Mucosa of gallbladder (tissue), 1 donor: ENCODE measurements at regions not wholly inside any gene's neighbourhood (a gene's known extent, or its start where the extent isn't known, plus 50 kb on each side); places are given as distances from the start of the nearest gene placed in this dataset.
"Not testable (repeated sequence)": the region's sequence is repeated elsewhere in the genome, so short reads cannot be mapped to it uniquely, and the experiment has no call there.

Source experiments
- DNase-seq: peaks from one replicate; pipeline ENCODE4 v3.0.0-alpha.2; 2020; ENCODE audit warnings: low spot score
- donor health status: DM: no; HTN: no; CAD: no.

DNA sequence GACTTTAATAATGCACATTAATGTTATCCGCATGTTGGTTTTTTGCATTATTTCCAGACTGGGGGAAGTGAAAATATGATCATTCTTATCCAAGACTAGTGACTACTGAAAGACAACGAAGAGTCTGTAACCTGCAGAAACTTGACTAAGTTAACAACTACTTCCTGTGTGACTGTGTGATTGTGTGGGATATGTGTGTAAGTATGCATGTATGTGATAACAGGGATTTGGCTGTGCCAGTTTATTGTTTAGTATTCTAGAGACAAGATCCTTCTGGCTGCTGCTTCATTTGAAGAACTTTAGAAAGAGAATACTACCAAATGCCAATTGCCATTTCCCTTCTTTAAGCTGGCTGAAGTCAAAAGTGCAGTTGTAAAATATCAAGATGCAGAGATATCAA is 375.7 kb upstream of the PRR16 start:
- no peak for DNase-seq

DNA sequence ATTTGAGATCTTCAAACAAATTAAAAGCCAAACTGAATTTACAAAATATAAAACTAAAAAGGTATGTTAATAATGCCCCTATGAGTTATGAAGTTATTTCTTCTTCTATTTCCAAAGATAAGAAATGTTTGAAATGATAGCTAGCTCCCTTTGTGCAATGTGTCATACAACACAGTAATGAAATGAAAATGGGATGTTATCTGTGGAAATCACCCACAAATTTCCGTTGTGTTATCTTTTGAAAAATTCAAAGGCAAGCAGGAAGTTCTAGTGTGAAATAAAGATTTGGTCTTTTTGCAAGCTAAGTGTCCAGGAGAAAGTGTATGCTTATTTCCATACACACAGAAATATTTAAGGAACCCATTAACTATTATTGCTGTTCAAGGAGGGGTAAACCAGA is 375.3 kb upstream of the PRR16 start:
- no peak for DNase-seq

DNA sequence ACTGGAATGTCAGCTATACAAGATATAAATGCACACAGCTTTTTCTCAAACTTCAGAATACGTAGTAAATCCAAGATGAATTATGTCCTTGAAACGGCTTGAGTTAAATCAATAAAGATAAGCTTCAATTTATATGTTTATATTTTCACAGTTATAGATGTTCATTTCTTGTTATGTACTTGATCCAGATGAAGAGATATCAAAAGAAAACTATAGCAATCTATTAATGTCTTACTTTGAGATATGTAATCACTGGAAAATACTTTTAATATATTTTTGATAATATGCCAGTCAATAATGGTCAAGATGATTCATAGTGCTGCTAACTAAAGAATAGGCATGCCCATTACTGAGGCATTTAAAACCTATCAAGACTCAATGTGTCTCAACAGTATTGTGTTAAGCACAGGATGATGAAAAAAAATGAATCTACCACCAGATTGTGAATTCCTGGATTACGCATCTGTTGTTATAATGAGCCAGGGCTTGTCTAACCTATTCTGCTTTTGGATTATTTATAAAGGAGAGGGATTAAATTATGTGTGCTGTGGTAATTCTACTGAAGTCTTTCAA is 372.6 kb upstream of the PRR16 start:
- no peak for DNase-seq

DNA sequence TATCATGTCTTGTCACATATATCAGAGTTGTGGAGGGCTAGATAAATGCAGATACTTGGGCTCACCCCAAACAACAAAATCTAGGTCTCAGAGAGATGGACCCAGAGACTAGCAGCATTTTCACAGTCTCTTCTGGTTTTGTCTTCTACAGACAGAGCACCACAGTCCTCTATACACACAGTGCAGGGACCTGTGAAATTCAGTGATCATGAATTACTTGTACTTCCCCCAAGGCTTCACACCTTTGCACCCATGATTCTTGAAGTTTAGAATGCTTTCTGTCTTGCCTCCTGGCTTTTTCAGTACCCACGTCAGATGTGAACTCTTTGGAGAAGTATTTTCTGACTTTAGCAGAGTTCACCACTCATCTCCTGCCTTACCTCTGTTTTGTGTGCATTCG is 371.5 kb upstream of the PRR16 start:
- no peak for DNase-seq

DNA sequence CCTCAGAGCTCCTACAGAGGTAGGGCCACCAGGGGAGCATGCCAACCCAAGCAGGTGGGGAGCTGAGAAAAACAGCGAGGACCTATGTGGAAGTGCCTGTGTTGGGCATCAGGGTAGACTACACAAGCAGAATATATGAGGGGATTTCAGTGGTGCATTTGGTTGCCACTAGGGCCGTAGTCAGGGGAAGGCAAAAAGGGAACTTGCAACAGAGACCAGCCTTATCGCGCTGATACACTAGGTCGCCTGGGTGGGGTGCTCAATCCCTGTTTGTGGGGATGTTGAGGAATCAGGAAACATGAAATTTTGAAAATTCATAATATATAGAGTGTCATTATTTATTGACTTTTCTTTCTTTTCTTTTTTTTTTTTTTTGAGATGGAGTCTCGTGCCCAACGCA is 370.9 kb upstream of the PRR16 start:
- DNase-seq, result no peak

DNA sequence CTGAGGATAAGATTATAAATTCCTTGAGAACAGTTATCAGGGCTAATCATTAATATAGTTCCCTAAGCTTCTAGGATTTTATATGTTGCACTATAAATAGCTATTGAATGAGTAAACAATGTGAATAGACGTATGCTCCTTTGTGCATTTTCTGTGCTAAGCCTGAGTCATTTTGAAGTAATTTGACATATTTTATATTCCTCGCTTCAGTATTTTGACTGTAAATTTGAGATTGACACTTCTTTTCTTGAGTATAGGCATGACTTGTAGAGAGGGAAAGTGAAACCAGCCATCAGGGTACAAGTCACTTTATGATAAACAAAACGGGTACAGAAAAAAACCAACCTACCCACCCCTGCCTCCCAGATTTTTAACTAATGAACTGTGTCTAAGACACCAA is 367.7 kb upstream of the PRR16 start:
- DNase-seq, result no peak

DNA sequence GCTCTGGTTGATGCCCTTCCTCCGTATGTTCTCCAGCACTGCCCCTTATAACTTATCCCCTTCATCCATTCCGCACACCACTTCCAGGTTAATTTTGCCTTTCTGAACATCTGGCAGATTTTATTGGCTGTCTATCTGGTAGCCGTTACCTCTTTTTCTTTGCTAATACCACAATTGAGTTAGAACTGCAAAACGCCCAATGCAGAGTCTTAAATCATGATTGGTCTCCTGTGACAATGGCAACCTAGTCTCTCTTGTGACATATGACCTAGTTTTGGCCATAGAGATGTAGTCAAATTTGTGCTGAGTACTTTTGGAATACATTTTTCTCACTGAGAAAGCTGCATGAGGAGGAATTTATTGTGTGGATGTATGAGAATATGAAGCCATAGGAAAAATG is 365.7 kb upstream of the PRR16 start:
- DNase-seq, result no peak

DNA sequence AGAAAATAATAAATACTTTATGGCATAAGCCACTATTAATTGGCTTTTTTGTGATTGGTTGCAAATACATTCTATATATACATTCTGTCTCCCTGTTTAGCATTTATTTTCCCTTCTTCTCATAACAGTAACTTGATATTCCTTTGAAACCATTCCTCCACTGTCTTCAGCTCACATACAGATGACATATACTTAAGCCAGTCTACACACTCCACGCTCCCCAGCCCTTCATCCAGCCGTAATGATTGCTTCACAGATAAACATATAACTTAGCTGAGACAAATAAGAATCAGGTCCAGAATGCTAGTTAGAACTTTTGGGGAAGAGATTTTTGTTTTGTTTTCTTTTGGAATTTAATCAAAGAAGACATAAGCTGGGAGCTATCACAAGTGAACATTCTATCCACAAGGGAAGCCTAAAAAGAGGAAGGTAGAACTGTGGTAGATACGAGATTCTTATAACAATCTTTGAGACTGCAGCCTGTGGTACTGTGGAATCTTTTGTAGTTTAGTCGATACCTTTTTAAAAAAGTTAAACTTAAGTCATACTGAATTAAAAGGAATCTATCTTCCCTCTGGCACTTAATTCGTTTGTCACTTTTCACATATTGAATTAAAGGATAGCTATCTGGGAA is 365.1 kb upstream of the PRR16 start:
- no peak for DNase-seq

DNA sequence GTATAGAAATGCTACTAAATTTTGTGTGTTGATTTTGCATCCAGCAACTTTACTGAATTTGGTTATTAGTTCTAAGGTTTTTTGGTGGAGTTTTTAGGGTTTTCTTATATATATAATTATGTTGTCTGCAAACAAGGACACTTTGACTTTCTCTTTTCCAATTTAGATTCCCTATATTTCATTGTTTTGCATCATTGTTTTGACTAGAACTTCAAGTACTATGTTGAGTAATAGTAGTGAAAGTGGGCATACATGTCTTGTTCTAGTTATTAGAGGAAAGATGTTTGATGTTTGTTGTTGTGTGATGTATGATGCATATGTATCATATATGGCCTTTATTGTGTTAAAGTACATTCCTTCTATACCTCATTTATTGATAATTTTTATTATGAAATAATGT is 362.3 kb upstream of the PRR16 start:
- no peak for DNase-seq

DNA sequence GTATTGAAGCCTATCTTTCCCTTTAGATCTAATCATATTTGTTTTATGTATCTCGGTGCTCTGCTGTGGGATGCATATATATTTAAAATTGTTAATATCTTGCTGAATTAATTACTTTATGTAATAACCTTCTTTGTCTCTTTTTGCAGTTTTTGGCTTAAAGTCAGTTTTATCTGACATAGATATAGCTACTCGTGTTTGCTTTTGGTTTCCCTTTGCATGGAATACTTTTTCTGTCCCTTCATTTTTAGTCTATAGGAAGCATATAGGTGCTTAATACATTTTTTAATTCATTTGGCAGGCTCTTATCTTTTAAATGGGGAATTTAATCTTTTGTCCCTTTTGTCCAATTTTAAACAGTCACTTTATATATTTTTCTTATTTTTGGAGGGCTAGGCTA is 360.6 kb upstream of the PRR16 start:
- no peak for DNase-seq

DNA sequence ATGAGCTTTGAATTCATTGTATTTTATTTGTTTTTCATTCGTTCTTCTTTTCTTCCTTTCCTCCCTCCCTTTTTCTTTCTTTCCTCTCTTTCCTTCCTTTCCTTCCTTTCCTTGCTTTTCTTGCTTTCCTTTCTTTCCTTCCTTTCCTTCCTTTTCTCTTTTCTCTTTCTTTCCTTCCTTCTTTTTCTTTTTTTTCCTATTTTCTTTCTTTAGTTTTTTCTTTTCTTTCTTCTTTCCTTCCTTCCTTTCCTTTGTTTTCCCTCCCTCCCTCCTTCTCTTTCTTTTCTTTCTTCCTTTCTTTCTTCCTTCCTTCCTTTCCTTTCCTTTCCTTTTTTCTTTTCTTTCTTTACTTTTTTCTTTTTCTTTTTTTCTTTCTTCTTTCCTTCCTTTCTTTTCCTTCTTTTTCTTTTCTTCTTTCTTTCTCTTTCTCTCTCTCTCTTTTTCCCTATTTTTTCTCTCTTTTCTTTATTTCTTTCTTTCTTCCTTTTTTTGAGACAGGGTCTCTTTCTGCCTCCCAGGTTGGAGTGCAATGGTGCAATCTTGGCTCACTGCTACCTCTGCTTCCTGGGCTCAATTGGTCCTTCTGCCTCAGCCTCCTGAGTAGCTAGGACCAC is 357.1 kb upstream of the PRR16 start:
- no peak for DNase-seq

DNA sequence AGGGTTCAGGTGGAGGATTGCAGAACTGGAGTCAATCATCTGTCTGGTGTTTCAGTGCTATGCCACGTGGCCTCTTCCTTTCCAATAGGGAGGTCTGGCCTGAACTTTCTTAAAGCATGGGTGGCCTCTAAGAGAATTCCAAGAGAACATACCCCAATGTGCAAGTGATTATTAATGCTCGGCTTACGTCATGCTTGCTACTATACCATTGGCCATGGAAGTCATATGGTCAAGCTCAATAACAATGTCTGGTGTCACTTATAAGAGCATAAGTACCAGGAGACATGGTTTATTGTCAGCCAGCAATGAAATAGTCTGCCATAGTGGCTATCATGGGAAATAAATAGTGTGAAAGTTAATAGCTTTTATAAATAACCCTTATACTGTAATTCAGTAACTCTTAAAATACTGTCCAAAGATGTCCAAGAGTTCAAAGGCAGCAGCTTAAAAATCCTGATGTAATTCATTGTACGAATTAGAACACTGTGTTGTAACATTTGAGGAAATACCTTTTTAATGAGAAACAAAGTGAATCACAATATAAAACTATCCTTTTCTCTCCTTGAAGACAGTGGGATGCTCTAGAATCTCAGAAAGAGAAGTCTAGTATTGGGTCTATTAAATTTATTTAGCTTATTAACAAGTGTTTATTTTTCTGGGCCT is 355.4 kb upstream of the PRR16 start:
- no peak for DNase-seq

DNA sequence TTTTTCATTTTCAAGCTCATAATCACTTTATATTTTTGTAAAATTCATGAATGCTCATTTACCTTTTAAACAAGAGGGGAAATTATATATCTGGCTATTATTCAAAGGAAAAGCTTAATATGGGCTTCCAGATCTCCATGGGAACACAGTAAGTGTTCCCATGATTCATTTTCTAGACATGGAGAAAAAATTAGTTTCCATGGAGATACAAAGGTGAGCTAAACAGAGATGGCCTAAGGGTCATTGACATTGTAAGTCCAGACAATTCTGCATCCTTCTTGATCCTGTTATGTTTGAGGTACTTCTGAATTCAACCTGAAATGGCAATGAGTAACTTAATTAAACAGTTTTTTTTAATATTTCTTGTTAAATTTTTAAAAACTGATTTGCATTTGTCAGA is 341.4 kb upstream of the PRR16 start:
- no peak for DNase-seq

DNA sequence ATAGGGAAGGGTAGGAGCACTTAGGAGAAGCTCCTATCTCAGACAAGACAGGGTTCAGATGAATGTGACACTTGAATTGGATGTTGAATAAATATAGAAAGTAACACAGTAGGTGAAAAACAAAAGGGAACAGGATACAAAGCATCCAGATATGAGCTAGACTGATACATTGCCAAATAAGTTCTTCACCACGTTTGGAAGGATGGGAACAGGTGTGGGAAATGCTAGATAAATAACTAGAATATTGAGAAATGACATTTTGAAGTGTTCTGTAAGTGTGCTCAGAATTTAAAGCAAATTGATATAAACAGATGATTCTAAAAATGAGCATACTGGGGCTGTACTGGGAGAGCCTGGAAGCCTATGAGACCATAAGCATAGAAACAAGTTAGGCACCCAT is 340.1 kb upstream of the PRR16 start:
- no peak for DNase-seq

DNA sequence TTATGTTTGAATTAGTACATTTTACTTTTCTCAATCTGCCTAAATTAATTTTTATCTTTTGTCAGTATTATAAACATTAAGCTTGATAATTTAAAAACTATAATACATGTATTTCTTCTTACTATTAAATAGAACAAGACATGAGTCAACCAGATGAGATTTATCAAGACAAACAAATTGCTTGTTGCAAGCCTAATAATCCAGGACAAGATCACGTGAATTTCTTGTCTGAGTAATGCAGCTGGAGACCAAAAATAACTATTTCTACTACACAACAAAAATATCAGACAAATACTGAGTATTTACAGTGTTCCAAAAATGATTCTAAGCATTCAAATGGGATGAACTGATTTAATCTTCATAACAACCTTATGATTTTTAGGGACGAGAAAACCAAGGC is 339.1 kb upstream of the PRR16 start:
- DNase-seq, result no peak

DNA sequence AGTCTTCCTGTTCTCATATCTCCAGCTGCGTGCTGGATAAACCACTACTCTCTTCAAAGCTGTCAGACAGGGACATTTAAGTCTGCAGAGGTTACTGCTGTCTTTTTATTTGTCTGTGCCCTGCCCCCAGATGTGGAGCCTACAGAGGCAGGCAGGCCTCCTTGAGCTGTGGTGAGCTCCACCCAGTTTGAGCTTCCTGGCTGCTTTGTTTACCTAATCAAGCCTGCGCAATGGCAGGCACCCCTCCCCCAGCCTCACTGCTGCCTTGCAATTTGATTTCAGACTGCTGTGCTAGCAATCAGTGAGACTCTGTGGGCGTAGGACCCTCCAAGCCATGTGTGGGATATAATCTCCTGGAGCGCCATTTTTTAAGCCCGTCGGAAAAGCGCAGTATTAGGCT is 331.8 kb upstream of the PRR16 start:
- not testable (repeated sequence) for DNase-seq

DNA sequence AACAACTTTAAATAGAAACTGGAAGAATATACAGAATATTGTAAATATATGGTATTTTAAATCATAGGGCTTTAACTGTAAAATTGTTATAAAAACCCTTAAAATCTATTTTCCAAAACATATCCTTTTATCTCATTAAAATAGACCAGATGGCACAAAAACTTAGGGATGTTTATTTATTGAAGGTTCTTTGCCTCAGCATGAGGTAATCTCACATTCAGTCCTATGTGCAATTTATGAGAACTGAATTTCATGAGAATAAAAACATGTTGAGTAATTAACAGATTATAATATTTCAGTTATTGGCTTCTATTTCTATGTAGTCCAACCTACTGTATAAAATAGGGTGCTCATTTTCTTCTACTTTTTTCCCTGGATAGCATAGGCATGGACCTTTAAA is 329.2 kb upstream of the PRR16 start:
- no peak for DNase-seq

DNA sequence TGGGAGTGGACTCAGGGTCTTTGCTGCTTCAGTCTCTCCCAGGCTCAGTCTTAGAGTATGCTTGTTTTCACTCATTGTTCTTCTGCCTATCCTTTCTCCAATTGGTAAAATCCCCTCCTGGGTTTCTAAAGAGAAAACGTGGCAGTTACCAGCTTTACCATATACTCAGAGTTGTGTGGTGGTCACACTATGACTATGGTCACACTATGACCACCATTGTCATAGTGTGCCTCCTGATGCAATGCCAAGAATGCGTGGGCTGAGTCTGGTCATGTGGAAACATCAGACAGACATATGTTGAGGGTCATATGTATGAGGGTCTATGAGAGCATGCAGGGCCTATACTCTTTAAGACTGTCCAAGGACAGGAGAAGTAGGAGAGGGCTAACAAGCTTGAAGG is 326.5 kb upstream of the PRR16 start:
- DNase-seq, result no peak

DNA sequence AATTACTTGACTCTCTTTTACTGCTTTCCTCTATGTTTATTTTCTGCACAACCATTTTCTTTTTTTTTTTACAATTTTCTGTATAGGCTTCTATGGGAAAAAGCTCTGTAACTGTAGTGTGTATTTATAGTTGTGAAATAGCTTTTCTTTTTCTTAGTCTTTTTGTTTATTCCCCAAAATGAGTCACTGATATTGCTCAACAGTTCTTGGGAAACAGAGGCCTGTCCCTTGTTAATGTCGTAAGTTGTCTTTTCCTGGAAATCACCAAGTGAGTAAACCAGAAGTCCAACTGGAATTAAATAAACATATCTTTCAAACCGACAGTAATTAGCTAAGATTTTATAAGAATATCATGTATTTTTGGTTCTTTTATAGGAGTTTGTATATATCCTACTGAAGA is 325.1 kb upstream of the PRR16 start:
- DNase-seq, result no peak

DNA sequence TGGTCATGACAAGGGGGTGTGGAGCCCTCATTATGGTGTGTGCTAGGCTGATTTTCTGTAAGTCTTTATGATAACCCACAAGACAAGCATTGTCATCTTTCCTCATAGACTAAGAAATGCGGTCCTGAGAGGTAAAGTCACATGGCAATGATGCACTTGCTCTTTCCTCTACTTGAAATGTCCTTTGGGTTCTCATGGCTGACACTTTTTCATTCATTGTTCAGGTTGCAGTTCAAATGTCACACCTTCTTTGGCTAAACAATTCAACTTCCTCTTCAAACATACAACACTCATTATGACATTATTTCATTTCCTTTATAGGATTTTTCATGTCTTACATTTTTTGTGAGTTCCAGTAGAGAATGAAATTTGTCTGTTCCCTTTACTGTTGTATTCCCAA is 323.6 kb upstream of the PRR16 start:
- DNase-seq, result no peak

DNA sequence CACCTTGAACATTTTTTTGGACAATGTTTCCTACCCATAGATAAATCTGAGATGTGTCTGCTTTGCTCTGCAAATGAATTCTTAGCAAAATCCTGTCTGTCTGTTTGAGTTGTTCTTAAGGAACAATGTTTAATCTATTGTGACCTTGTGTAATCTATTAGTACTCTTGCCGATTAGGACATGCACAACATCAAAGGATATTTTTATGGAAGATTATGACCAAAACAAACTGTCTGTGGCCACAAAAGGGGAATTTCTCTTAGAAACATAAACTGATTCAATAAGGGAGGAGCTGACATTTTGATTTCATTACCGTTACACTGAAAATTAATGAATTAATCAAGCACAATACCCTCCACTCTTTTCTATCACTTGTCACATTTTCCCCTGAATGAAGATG is 323.0 kb upstream of the PRR16 start:
- DNase-seq, result no peak

DNA sequence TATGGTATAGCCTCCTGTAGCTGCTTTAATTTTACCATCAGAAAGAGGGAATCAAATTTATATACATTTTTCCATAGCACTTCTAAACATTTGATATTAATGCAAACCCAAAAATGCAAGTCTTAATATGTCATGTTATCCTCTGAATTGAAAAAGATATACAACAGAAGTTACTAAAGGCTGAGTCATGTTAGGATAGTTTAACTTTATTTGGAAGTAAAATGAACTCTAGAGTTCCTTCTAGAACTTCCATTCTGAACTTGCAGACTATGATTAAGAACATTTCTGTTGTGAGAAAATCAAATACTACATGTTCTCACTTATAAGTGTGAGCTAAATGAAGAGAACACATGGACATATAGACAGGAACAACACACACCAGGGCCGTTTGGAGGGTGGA is 317.3 kb upstream of the PRR16 start:
- no peak for DNase-seq

DNA sequence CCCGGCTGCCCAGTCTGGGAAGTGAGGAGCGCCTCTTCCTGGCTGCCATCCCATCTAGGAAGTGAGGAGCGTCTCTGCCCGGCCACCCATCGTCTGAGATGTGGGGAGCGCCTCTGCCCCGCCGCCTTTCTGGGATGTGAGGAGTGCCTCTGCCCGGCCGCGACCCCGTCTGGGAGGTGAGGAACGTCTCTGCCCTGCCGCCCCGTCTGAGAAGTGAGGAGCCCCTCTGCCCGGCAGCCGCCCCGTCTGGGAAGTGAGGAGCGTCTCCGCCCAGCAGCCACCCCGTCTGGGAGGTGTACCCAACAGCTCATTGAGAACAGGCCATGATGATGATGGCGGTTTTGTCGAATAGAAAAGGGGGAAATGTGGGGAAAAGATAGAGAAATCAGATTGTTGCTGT is 316.2 kb upstream of the PRR16 start:
- not testable (repeated sequence) for DNase-seq
